OCI-LY7 (cell line): ENCODE measurements at regions not wholly inside any gene's neighbourhood (a gene's known extent, or its start where the extent isn't known, plus 50 kb on each side); places are given as distances from the start of the nearest gene placed in this dataset.

Experiments used
- BruUV-seq: library from RNA; stranded (reverse); fragments of 400-500 nt; replicated peaks from 2 replicates; lab custom pipeline; 2021; lab: Mats Ljungman, UMichigan
- CTCF ChIA-PET: fragments of 300-600 bp; sonication (Branson Sonifier 250); formaldehyde crosslinking; loops from one replicate; lab custom pipeline; 2022; ENCODE audit warnings: antibody characterized with exemption; ENCODE audit not compliant: unreplicated experiment; lab: Charles Lee
- POLR2A ChIA-PET: fragments of 300-600 bp; sonication (Branson Sonifier 250); formaldehyde crosslinking; loops from one replicate; lab custom pipeline; 2022; ENCODE audit warnings: antibody characterized with exemption; lab: Charles Lee
- DNase-seq: peaks from one replicate; pipeline ENCODE4 v3.0.0-alpha.2; 2015; ENCODE audit warnings: low spot score
- H2AFZ ChIP-seq: fragments of 200-600 bp; sonication (generic), shearing (Covaris generic); 2 replicates; pipeline ENCODE4 v1.6.1; 2014; ENCODE audit warnings: mild to moderate bottlenecking, antibody characterized with exemption, low read length, moderate library complexity
- H3K27ac ChIP-seq: fragments of 200-600 bp; sonication (generic); 2 replicates; pipeline ENCODE4 v1.5.1; 2014; ENCODE audit warnings: mixed run types, low read depth, mild to moderate bottlenecking, moderate library complexity, low read length, inconsistent platforms; ENCODE audit not compliant: poor library complexity, severe bottlenecking
- H3K36me3 ChIP-seq: fragments of 200-600 bp; sonication (generic); 2 replicates; pipeline ENCODE4 v1.6.1; 2014; ENCODE audit warnings: mild to moderate bottlenecking, antibody characterized with exemption, low read length, moderate library complexity, mixed read lengths; ENCODE audit not compliant: insufficient read depth
- H3K4me1 ChIP-seq: fragments of 200-600 bp; sonication (generic); 2 replicates; pipeline ENCODE4 v1.5.1; 2014; ENCODE audit warnings: mild to moderate bottlenecking, low read length; ENCODE audit not compliant: insufficient read depth, poor library complexity, severe bottlenecking
- H3K4me2 ChIP-seq: fragments of 200-600 bp; sonication (generic); 2 replicates; pipeline ENCODE4 v1.6.1; 2014; ENCODE audit warnings: mild to moderate bottlenecking, low read length
- H3K4me3 ChIP-seq: fragments of 200-600 bp; sonication (generic); 2 replicates; pipeline ENCODE4 v1.5.1; 2014; ENCODE audit warnings: mild to moderate bottlenecking, low read depth, low read length; ENCODE audit not compliant: poor library complexity, severe bottlenecking
- H3K79me2 ChIP-seq: fragments of 200-600 bp; sonication (generic); 2 replicates; pipeline ENCODE4 v1.6.1; 2016; ENCODE audit warnings: low read depth, mild to moderate bottlenecking, low read length, moderate library complexity, mixed read lengths; ENCODE audit not compliant: insufficient read depth
- H3K9me2 ChIP-seq: fragments of 200-600 bp; sonication (generic); 2 replicates; pipeline ENCODE4 v1.6.1; 2016; ENCODE audit warnings: mild to moderate bottlenecking, low read length, mixed read lengths; ENCODE audit not compliant: insufficient read depth
- H3K9me3 ChIP-seq: fragments of 200-600 bp; sonication (generic); 2 replicates; pipeline ENCODE4 v1.6.1; 2014; ENCODE audit warnings: mild to moderate bottlenecking, mixed run types, low read length, mixed read lengths
- H4K20me1 ChIP-seq: fragments of 200-600 bp; sonication (generic); 2 replicates; pipeline ENCODE4 v1.6.1; 2014; ENCODE audit warnings: mild to moderate bottlenecking, antibody characterized with exemption, low read length, moderate library complexity, mixed read lengths; ENCODE audit not compliant: insufficient read depth
- CTCF ChIP-seq: fragments of 200-600 bp; sonication (generic); conservative IDR thresholded peaks from 2 replicates; pipeline ENCODE4 v1.5.1; 2014; ENCODE audit warnings: mild to moderate bottlenecking, antibody characterized with exemption, low read length, moderate library complexity, mixed read lengths
- EZH2phosphoT487 ChIP-seq: fragments of 200-600 bp; sonication (generic); IDR thresholded peaks from 2 replicates; pipeline ENCODE4 v1.6.1; 2018; ENCODE audit warnings: low read depth, borderline replicate concordance, mild to moderate bottlenecking, mixed run types, antibody characterized with exemption, low read length, moderate library complexity, mixed read lengths
- intact Hi-C: fragments of 100-400 bp; cut with micrococcal nuclease; formaldehyde crosslinking; loops from one replicate; pipeline ENCODE4 v1.10.0; 2022; ENCODE audit not compliant: unreplicated experiment

- TF ChIP-seq EZH2phosphoT487 (no peak), CTCF (no peak)
- H2AFZ ChIP-seq = no peak overlapping the region
- CTCF ChIA-PET = no interaction called here
- POLR2A ChIA-PET = no interaction called here
- no peak overlapping the region for H3K27ac ChIP-seq
- no peaks in the 10 kb centered on the region for H3K9me3 ChIP-seq
- H3K79me2 ChIP-seq = no peaks in the 10 kb centered on the region
- no peaks in the 10 kb centered on the region for H3K36me3 ChIP-seq
- intact Hi-C loops = no loop called here
- no TSS peak for BruUV-seq
- no peaks in the 10 kb centered on the region for H3K9me2 ChIP-seq
- H4K20me1 ChIP-seq = no peaks in the 10 kb centered on the region
- H3K4me2 ChIP-seq = no peak overlapping the region
- no peak for DNase-seq
- H3K4me3 ChIP-seq = no peak overlapping the region
- H3K4me1 ChIP-seq = no peaks in the 10 kb centered on the region
These were observed 261.1 kb upstream of the DYNLRB2 start for GRCh38 chr16:80279656-80280055.

GRCh38 chr16:80277182-80277581 is 263.6 kb upstream of the DYNLRB2 start:
- TF ChIP-seq EZH2phosphoT487 (no peak), CTCF (no peak)
- no peaks in the 10 kb centered on the region for H3K9me3 ChIP-seq
- no peaks in the 10 kb centered on the region for H3K4me1 ChIP-seq
- H3K79me2 ChIP-seq = no peaks in the 10 kb centered on the region
- CTCF ChIA-PET = no interaction called here
- H4K20me1 ChIP-seq = no peaks in the 10 kb centered on the region
- no peak for DNase-seq
- POLR2A ChIA-PET = no interaction called here
- H3K36me3 ChIP-seq = no peaks in the 10 kb centered on the region
- no peak overlapping the region for H3K4me3 ChIP-seq
- intact Hi-C loops = no loop called here
- H3K27ac ChIP-seq = no peak overlapping the region
- no TSS peak for BruUV-seq
- H2AFZ ChIP-seq = no peak overlapping the region
- H3K9me2 ChIP-seq = no peaks in the 10 kb centered on the region
- H3K4me2 ChIP-seq = no peak overlapping the region

GRCh38 chr16:80274576-80275191 is 266.1 kb upstream of the DYNLRB2 start:
- POLR2A ChIA-PET = interaction anchor here (0.7 kb wide), 1 partner anchor 11 kb away, joined by 3 read pairs; no protein-coding TSS in a partner anchor
- no peaks in the 10 kb centered on the region for H3K79me2 ChIP-seq
- no peaks in the 10 kb centered on the region for H3K36me3 ChIP-seq
- no TSS peak for BruUV-seq
- TF ChIP-seq CTCF = no peak
- TF ChIP-seq EZH2phosphoT487 = no peak
- H3K4me2 ChIP-seq = no peak overlapping the region
- H4K20me1 ChIP-seq = no peaks in the 10 kb centered on the region
- H3K9me2 ChIP-seq = no peaks in the 10 kb centered on the region
- H3K4me1 ChIP-seq = no peaks in the 10 kb centered on the region
- H3K9me3 ChIP-seq = no peaks in the 10 kb centered on the region
- H2AFZ ChIP-seq = no peak overlapping the region
- no peak overlapping the region for H3K27ac ChIP-seq
- CTCF ChIA-PET = no interaction called here
- DNase-seq = no peak
- intact Hi-C loops = no loop called here
- H3K4me3 ChIP-seq = no peak overlapping the region
